AG09309 (cell line): ENCODE measurements at regions not wholly inside any gene's neighbourhood (a gene's known extent, or its start where the extent isn't known, plus 50 kb on each side); places are given as distances from the start of the nearest gene placed in this dataset.
"Not testable (repeated sequence)": the region's sequence is repeated elsewhere in the genome, so short reads cannot be mapped to it uniquely, and the experiment has no call there.

ENCODE experiments used
- DNase-seq: peaks from one replicate; pipeline ENCODE4 v3.0.0-alpha.2; 2010; ENCODE audit warnings: low read depth
- H3K4me3 ChIP-seq: 2 replicates; pipeline ENCODE4 v1.5.1; 2011; ENCODE audit warnings: mild to moderate bottlenecking, low read depth, low read length, moderate library complexity; ENCODE audit not compliant: control insufficient read depth
- TF ChIP-seq, protein P1 (sequence below): IDR thresholded peaks from 2 replicates; pipeline ENCODE4 v1.5.1; 2011; ENCODE audit warnings: mild to moderate bottlenecking, low read depth, low read length, inconsistent platforms; ENCODE audit not compliant: insufficient read depth, control insufficient read depth; ENCODE audit errors: missing control alignments

GRCh38 chrX:1102786-1103185, 109.7 kb downstream of the CRLF2 start:
- TF ChIP-seq, protein P1, sequence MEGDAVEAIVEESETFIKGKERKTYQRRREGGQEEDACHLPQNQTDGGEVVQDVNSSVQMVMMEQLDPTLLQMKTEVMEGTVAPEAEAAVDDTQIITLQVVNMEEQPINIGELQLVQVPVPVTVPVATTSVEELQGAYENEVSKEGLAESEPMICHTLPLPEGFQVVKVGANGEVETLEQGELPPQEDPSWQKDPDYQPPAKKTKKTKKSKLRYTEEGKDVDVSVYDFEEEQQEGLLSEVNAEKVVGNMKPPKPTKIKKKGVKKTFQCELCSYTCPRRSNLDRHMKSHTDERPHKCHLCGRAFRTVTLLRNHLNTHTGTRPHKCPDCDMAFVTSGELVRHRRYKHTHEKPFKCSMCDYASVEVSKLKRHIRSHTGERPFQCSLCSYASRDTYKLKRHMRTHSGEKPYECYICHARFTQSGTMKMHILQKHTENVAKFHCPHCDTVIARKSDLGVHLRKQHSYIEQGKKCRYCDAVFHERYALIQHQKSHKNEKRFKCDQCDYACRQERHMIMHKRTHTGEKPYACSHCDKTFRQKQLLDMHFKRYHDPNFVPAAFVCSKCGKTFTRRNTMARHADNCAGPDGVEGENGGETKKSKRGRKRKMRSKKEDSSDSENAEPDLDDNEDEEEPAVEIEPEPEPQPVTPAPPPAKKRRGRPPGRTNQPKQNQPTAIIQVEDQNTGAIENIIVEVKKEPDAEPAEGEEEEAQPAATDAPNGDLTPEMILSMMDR = no peak
- H3K4me3 ChIP-seq = no peak overlapping the region
- no peak for DNase-seq

DNA sequence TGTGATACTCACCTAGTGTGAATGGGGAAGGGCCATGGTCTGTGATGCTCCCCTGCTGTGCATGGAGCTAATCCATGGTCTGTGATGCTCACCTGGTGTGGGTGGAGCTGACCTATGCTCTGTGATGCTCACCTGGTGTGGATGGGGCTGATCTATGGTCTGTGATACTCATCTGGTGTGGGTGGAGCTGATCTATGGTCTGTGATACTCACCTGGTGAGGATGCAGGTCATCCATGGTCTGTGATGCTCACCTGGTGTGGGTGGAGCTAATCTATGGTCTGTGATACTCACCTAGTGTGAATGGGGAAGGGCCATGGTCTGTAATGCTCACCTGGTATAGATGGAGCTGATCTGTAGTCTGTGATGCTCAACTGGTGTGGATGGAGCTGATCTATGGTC, 110.2 kb downstream of the CRLF2 start:
- H3K4me3 ChIP-seq, DNase-seq: not testable (repeated sequence)

- no peak overlapping the region for H3K4me3 ChIP-seq
- TF ChIP-seq, protein P1 = no peak
- no peak for DNase-seq
Observed at GRCh38 chrX:1099146-1099770, 113.2 kb downstream of the CRLF2 start.

- TF ChIP-seq, protein P1 = no peak
- DNase-seq = no peak
- no peak overlapping the region for H3K4me3 ChIP-seq
Observed at GRCh38 chrX:1097328-1097727, 115.1 kb downstream of the CRLF2 start.

DNA sequence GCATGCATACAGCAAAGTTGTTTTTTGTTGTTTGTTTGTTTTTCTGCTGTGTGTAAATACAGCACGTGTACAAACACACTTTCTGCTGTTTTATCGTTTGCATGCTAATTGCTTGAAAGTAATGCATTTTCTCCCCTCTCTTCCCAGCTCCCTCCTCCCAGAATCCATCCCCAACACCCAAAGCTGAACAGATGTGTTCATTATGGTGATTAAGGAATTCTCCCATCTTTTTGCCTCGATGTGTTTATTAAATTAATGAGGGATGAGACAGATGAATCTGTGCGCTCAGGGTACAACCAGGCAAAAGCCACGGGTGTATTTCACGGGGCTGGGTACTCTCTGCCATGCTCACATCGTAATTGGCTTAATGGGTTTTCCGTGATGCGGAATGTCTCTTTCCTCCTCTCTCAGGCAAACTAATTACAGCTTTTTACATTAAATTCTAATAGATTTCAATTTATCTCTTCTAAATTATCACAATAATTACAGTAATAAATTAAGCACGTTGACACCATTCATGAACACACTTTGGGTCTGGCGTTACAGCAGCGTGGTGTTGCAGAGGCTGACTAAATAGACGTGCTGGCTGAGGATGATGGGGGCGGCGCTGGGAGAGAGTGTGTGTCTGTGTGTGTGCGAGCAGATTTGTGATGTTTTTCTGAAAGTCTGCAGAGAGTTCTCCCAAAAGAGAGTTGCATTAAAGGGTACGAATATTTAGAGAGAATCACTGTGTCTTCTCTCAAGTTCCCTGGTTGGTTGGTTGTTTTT, 117.7 kb downstream of the CRLF2 start:
- DNase-seq = no peak
- TF ChIP-seq, protein P1 = no peak
- H3K4me3 ChIP-seq = no peak overlapping the region

DNA sequence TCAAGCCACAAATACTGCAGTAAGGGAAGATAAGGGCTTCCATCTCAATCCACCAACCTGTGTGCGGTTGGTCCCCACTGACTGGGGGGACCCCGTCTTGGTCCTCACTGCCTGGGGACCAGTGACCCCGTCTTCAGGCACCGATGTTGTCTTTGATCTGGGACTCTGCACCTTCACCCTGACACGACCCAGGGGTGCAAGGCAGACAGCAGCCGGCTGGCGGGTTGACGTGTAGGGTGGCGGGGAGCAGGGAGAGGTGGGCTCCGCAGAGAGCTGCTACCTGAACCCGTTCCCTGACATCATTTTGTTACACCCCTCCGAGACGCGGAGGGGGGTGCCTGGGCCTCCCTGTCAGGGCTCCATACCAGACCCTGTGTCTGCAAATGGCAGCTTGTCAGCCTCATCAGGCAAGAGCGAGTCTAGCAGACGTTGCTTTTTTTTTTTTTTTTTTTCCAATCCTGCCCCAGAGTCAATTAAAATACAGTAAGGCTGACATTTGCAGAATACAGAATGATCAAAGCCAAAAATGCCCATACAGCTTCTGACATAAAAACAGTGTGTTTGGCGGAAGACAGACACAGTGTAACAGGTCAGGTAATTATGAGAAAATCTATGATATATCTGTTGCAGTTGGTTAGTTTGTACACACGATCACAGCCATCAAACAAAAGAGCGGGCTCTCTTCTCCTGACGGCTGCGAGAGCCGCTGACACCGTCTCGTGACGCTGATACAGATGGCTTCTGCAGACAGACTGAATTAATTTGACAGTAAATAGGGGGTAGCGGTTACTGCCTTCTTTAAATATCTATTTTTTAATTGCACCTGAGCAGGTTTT, 118.6 kb downstream of the CRLF2 start:
- no peak for DNase-seq
- no peak overlapping the region for H3K4me3 ChIP-seq
- TF ChIP-seq, protein P1 = no peak

DNA sequence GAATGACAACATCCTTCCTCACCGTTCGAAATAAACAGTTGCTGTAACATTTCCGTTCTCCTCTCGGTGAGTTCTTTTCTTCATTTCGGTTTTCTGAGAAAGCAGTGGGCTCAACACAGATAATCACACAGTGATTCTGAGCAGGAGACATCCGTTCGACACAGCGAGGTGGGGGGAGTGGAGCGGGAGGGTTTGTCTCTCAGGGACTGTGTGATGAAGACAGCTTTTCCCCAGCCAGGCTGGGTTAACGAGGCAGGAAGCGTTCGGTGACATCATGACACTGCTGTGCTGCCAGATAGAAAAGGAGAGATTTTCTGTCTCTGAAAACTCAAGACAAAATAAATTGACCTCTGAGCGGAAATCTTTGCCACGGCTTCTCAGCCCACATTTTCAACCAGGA, 119.3 kb downstream of the CRLF2 start:
- TF ChIP-seq, protein P1 = no peak
- DNase-seq = no peak

More for the DNA sequence above, 119.3 kb downstream of the CRLF2 start:
- no peak overlapping the region for H3K4me3 ChIP-seq
